Body of pancreas (tissue), 4 donors: ENCODE measurements at regions not wholly inside any gene's neighbourhood (a gene's known extent, or its start where the extent isn't known, plus 50 kb on each side); places are given as distances from the start of the nearest gene placed in this dataset.
"Not testable (repeated sequence)": the region's sequence is repeated elsewhere in the genome, so short reads cannot be mapped to it uniquely, and the experiment has no call there.

Experiments used
- ATAC-seq: fragments of 150-250 bp; one replicate; pipeline ENCODE4 v1.9.1; 2016
- DNase-seq, 4 donors: peaks; one replicate each; pipeline ENCODE4 v3.0.0-alpha.2; 2019
- H3K27ac ChIP-seq, 4 donors: fragments of 200-600 bp; sonication (generic); 1 replicate in 3 of 4; 2 replicates in 1 of 4; pipeline versions ENCODE4 v1.5.1 to v1.6.1; 2016 to 2019; ENCODE audit warnings: mild to moderate bottlenecking in 1 of 4, mixed read lengths in 1 of 4, moderate library complexity in 1 of 4
- H3K27me3 ChIP-seq, 2 donors: fragments of 200-600 bp; sonication (generic); one replicate each; pipeline ENCODE4 v1.6.0; 2016; ENCODE audit warnings: mild to moderate bottlenecking in 1 of 2
- H3K36me3 ChIP-seq, 2 donors: fragments of 200-600 bp; sonication (generic); replicated peaks in 1 of 2; 2 replicates each; pipeline ENCODE4 v1.5.1; 2016; ENCODE audit warnings: low read depth in 2 of 2; ENCODE audit not compliant: insufficient read depth in 1 of 2
- H3K4me1 ChIP-seq: fragments of 200-600 bp; sonication (generic); one replicate; pipeline ENCODE4 v1.6.0; 2016
- H3K4me3 ChIP-seq, 2 donors: fragments of 200-600 bp; sonication (generic); 1 replicate in 1 of 2; 2 replicates in 1 of 2; pipeline ENCODE4 v1.5.1; 2016 to 2019
- H3K9me3 ChIP-seq, 3 donors: fragments of 200-600 bp; sonication (generic); 1 replicate in 2 of 3; 2 replicates in 1 of 3; pipeline ENCODE4 v1.5.1; 2016
- WGBS, 2 donors: methylation state at CpG; one replicate each; pipeline ENCODE4 v1.1.5; 2017; 5-methylcytosine and 5-hydroxymethylcytosine counted together
- intact Hi-C: fragments of 100-400 bp; cut with DNase I; formaldehyde crosslinking; loops from one replicate; pipeline ENCODE4 v1.15.1; 2023

- no CpG with 5 or more reads among the region's 4 CpGs for WGBS, 2 donors
- H3K4me1 ChIP-seq, DNase-seq, H3K9me3 ChIP-seq, H3K27ac ChIP-seq, H3K36me3 ChIP-seq, H3K27me3 ChIP-seq, ATAC-seq, intact Hi-C loops, H3K4me3 ChIP-seq: not testable (repeated sequence)
Measured at GRCh38 chr7:143704813-143705212, 52.7 kb downstream of the CTAGE6 start.

DNA sequence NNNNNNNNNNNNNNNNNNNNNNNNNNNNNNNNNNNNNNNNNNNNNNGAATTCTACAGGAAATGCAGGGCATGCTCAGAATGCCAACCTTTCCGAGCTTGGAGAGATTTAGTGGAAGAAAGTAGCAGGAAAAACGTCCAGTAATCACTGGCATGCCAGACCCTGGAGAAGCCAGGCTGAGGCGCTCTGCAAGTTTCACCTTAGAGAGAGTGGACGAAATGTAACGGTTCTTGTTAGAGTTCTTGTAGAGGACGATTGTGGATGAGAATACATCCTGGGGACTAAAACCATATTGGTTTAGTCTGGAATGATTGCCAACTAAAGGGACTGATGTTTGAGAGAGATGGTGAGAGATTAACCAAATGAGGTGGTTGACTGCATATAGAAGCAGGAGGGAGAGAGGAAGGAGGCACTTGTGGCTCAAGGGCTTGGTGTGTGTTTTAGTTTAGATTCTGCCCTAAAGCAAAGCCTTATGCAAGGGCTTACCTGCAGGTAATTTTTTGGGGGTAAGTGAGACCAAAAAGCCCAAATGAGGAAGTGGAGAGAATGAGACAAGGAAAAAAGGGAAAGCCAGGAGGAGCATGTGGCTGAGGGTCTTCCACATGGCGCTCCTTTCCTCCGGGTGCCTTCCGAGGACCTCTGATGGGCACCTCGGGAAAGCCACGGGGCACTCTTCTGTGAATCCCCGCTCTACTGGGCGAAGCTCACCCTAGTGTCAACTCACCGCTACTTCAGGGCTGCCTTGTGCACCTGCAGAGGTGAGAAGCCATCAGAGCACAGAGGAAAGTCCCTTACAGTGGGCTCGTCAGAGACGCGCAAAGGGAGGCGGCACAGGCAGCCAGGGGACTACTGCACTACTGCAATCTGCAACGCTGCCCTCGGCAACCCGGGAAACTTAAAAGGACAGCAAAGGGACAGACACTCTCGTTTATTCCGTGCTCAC lies 56.5 kb downstream of the CTAGE6 start:
- intact Hi-C loops, H3K27ac ChIP-seq, H3K9me3 ChIP-seq, H3K4me1 ChIP-seq, H3K36me3 ChIP-seq, H3K4me3 ChIP-seq, H3K27me3 ChIP-seq, DNase-seq: not testable (repeated sequence)
- WGBS, 2 donors: no CpG with 5 or more reads among the region's 23 CpGs
- peak; percentile 78 for ATAC-seq
